ENCODE measurements at regions not wholly inside any gene's neighbourhood (a gene's known extent, or its start where the extent isn't known, plus 50 kb on each side); places are given as distances from the start of the nearest gene placed in this dataset.

- DNase-seq, result no peak
- Histone ChIP-seq H3K23ac (ENCODE audit: insufficient read length, low read depth, low read length) (no peak overlapping the region), H2BK12ac (ENCODE audit: insufficient read length, low read depth, low read length) (no peak overlapping the region), H2BK5ac (ENCODE audit: insufficient read length, low read length) (no peak overlapping the region), H3K9me3 (ENCODE audit: control insufficient read depth, low read depth, low read length) (no peaks in the 10 kb centered on the region), H3K27me3 (ENCODE audit: insufficient read depth, low read length) (no peaks in the 10 kb centered on the region), H4K91ac (ENCODE audit: insufficient read length, low read depth, low read length) (no peak overlapping the region), H3K27ac (ENCODE audit: insufficient read length, low read depth, low read length) (no peak overlapping the region), H3K79me2 (ENCODE audit: insufficient read depth, low read length) (no peaks in the 10 kb centered on the region), H3K79me1 (ENCODE audit: insufficient read depth, low read depth, low read length, poor library complexity, severe bottlenecking) (no peaks in the 10 kb centered on the region), H2BK20ac (ENCODE audit: low read depth, low read length, poor library complexity, severe bottlenecking) (no peak overlapping the region), H2BK120ac (ENCODE audit: low read depth, low read length, poor library complexity, severe bottlenecking) (no peak overlapping the region), H4K20me1 (ENCODE audit: control insufficient read depth, insufficient read depth, insufficient read length) (no peaks in the 10 kb centered on the region), H3K9ac (ENCODE audit: extremely low read depth, insufficient read length, low read length) (no peak overlapping the region), H2AK5ac (ENCODE audit: insufficient read length, low read length) (no peak overlapping the region), H3K4me2 (ENCODE audit: insufficient read depth, insufficient read length, low read length) (no peak overlapping the region), H4K8ac (replicated peaks; ENCODE audit: insufficient read length, low read depth, low read length) (no peak overlapping the region), H3K14ac (ENCODE audit: insufficient read depth, low read length) (no peak overlapping the region), H3K18ac (ENCODE audit: insufficient read length, low read depth, low read length) (no peak overlapping the region), H3K4me1 (ENCODE audit: insufficient read depth, low read length) (no peaks in the 10 kb centered on the region), H2AFZ (ENCODE audit: low read length) (no peak overlapping the region), H3K4ac (ENCODE audit: low read depth, low read length) (no peak overlapping the region), H3T11ph (ENCODE audit: low read length) (no peak overlapping the region), H3K56ac (ENCODE audit: insufficient read length, low read depth, low read length) (no peak overlapping the region), H3K23me2 (ENCODE audit: insufficient read length, low read depth, low read length, poor library complexity, severe bottlenecking) (no peaks in the 10 kb centered on the region), H4K5ac (ENCODE audit: insufficient read length, low read depth, low read length) (no peak overlapping the region), H2BK15ac (ENCODE audit: low read depth, low read length) (no peak overlapping the region)
- no CpG with 5 or more reads among the region's 4 CpGs for WGBS (ENCODE audit: extremely low coverage, insufficient read length, low lambda C conversion rate)
- TF ChIP-seq CTCF (conservative IDR thresholded peaks at IDR 0.05), result no peak
- H3K4me3 Mint-ChIP-seq, result no peak overlapping the region
- peaks cover 5 to 11% of the 10 kb centered on the region in 2 experiments for H3K4me1 Mint-ChIP-seq
- no peak overlapping the region for H3K27ac Mint-ChIP-seq
- H3K9me3 Mint-ChIP-seq, result no peaks in the 10 kb centered on the region
- no peaks in the 10 kb centered on the region; a peak in 1 of 7 replicates for H3K36me3 Mint-ChIP-seq (ENCODE audit: insufficient read depth in 1 of 3, low read depth in 3 of 3)
- no peaks in the 10 kb centered on the region; the same call in 1 of the 2 replicates for H3K27me3 Mint-ChIP-seq (ENCODE audit: low read depth)
Measured at GRCh38 chr1:91584878-91585277, 84.2 kb downstream of the CDC7 start.

Measured in H9 (cell line).